Fibroblast of lung (primary cell): ENCODE measurements at regions not wholly inside any gene's neighbourhood (a gene's known extent, or its start where the extent isn't known, plus 50 kb on each side); places are given as distances from the start of the nearest gene placed in this dataset.

Experiments
- DNase-seq, 2 donors: peaks; one replicate each; pipeline versions ENCODE4 v3.0.0 to v3.0.0-alpha.2; 2010; ENCODE audit warnings: low read depth in 2 of 2
- H2AFZ ChIP-seq: 2 replicates; pipeline ENCODE4 v1.5.1; 2012; ENCODE audit warnings: low read length, control low read depth, inconsistent platforms
- H3K27ac ChIP-seq: 2 replicates; pipeline ENCODE4 v1.5.1; 2011; ENCODE audit warnings: low read length, control low read depth; ENCODE audit not compliant: insufficient read depth
- H3K27me3 ChIP-seq: 2 replicates; pipeline ENCODE4 v1.5.1; 2011; ENCODE audit warnings: mild to moderate bottlenecking, low read length; ENCODE audit not compliant: control insufficient read depth, insufficient read depth
- H3K36me3 ChIP-seq: 2 replicates; pipeline ENCODE4 v1.5.1; 2011; ENCODE audit warnings: low read length; ENCODE audit not compliant: control insufficient read depth, insufficient read depth
- H3K4me1 ChIP-seq: 2 replicates; pipeline ENCODE4 v1.5.1; 2011; ENCODE audit warnings: low read length; ENCODE audit not compliant: control insufficient read depth, insufficient read depth; ENCODE audit errors: extremely low read depth
- H3K4me2 ChIP-seq: 2 replicates; pipeline ENCODE4 v1.5.1; 2011; ENCODE audit warnings: low read length, control low read depth; ENCODE audit not compliant: insufficient read depth; ENCODE audit errors: extremely low read depth
- H3K4me3 ChIP-seq, 4 experiments: fragments of 200-600 bp in 1 of 4; sonication (generic) in 1 of 4; replicated peaks in 1 of 4; 2 replicates each; pipeline ENCODE4 v1.5.1; 2011 to 2016; ENCODE audit warnings: low read length in 4 of 4, low read depth in 3 of 4, mild to moderate bottlenecking in 3 of 4, control low read depth in 2 of 4, inconsistent platforms in 1 of 4, mixed read lengths in 1 of 4; ENCODE audit not compliant: insufficient read depth in 1 of 4; ENCODE audit errors: control extremely low read depth in 1 of 4
- H3K79me2 ChIP-seq: 2 replicates; pipeline ENCODE4 v1.5.1; 2012; ENCODE audit warnings: mild to moderate bottlenecking, low read length, inconsistent platforms; ENCODE audit not compliant: control insufficient read depth, insufficient read depth
- H3K9ac ChIP-seq: 2 replicates; pipeline ENCODE4 v1.5.1; 2011; ENCODE audit warnings: mild to moderate bottlenecking, low read length, control low read depth; ENCODE audit not compliant: insufficient read depth
- H3K9me3 ChIP-seq: 2 replicates; pipeline ENCODE4 v1.5.1; 2012; ENCODE audit warnings: low read depth, low read length; ENCODE audit not compliant: control insufficient read depth, insufficient read depth
- H4K20me1 ChIP-seq: 2 replicates; pipeline ENCODE4 v1.5.1; 2011; ENCODE audit warnings: low read length; ENCODE audit not compliant: control insufficient read depth, insufficient read depth; ENCODE audit errors: extremely low read depth
- CTCF ChIP-seq, 2 donors: IDR thresholded peaks in 1 of 2; conservative IDR thresholded peaks in 1 of 2; 1 replicate in 1 of 2; 2 replicates in 1 of 2; pipeline ENCODE4 v1.5.1; 2011 to 2012; ENCODE audit warnings: low read length in 2 of 2, control low read depth in 1 of 2, inconsistent platforms in 1 of 2, low read depth in 1 of 2, mild to moderate bottlenecking in 1 of 2
- EZH2 ChIP-seq: IDR thresholded peaks from 2 replicates; pipeline ENCODE4 v1.5.1; 2012; ENCODE audit warnings: low read length, control low read depth, mild to moderate bottlenecking; ENCODE audit errors: missing control alignments

- no peaks in the 10 kb centered on the region for H3K79me2 ChIP-seq
- no peaks in the 10 kb centered on the region for H3K36me3 ChIP-seq
- no peaks in the 10 kb centered on the region for H3K27me3 ChIP-seq
- H3K9me3 ChIP-seq: no peaks in the 10 kb centered on the region
- no peak overlapping the region for H3K27ac ChIP-seq
- H3K4me3 ChIP-seq: no peak overlapping the region
- no peak overlapping the region for H3K4me2 ChIP-seq
- no peak overlapping the region for H2AFZ ChIP-seq
- H3K9ac ChIP-seq: no peak overlapping the region
- no peak for TF ChIP-seq EZH2
- no peak for TF ChIP-seq CTCF (conservative IDR thresholded peaks at IDR 0.05 in 1 of 2, IDR thresholded peaks at IDR 0.05 in 1 of 2; ENCODE audit: low read depth in 1 of 2, low read length in 2 of 2)
- no peaks in the 10 kb centered on the region for H3K4me1 ChIP-seq
- H4K20me1 ChIP-seq: no peaks in the 10 kb centered on the region
- no peak for DNase-seq
Measured at GRCh38 chr19:30171795-30172612, 200.2 kb upstream of the ZNF536 start.

DNA sequence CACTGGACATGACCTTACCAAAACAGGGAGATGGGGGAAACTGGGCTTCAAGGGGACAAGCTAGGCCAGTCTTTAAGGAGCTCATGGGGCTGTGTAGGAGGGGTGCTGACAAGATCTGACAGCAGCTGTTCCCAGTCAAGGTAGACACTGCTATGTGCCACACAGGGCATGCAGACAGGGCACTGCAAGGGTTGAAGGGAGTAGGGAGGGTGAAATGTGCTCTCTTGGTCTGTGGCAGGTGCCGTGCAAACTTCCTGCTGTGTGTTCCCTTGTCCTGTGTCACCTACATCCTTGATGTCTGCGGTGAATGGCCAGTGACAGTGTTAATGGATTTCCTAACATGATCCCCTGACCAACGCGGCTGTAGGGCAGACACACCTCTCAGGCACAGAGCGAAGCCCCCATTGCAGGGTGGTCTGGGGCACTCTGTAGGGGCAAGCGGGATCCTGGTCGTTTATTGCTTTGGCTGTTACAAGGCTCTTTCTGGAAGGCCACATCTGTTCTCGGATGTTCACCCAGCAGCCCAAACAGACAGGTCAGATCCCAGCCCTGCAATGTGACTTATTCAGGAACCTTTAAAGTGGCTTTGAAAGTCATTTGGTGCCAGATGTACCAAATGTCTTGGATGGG, 199.5 kb upstream of the ZNF536 start:
- no peak overlapping the region for H3K4me2 ChIP-seq
- no peaks in the 10 kb centered on the region for H3K9me3 ChIP-seq
- no peak overlapping the region for H3K27ac ChIP-seq
- H3K36me3 ChIP-seq: no peaks in the 10 kb centered on the region
- no peak overlapping the region for H2AFZ ChIP-seq
- TF ChIP-seq CTCF (conservative IDR thresholded peaks at IDR 0.05 in 1 of 2, IDR thresholded peaks at IDR 0.05 in 1 of 2; ENCODE audit: low read depth in 1 of 2, low read length in 2 of 2) (no peak), EZH2 (no peak)
- no peaks in the 10 kb centered on the region for H4K20me1 ChIP-seq
- no peaks in the 10 kb centered on the region for H3K27me3 ChIP-seq
- no peaks in the 10 kb centered on the region for H3K79me2 ChIP-seq
- H3K4me3 ChIP-seq: no peak overlapping the region
- H3K9ac ChIP-seq: no peak overlapping the region
- DNase-seq: no peak
- no peaks in the 10 kb centered on the region for H3K4me1 ChIP-seq

DNA sequence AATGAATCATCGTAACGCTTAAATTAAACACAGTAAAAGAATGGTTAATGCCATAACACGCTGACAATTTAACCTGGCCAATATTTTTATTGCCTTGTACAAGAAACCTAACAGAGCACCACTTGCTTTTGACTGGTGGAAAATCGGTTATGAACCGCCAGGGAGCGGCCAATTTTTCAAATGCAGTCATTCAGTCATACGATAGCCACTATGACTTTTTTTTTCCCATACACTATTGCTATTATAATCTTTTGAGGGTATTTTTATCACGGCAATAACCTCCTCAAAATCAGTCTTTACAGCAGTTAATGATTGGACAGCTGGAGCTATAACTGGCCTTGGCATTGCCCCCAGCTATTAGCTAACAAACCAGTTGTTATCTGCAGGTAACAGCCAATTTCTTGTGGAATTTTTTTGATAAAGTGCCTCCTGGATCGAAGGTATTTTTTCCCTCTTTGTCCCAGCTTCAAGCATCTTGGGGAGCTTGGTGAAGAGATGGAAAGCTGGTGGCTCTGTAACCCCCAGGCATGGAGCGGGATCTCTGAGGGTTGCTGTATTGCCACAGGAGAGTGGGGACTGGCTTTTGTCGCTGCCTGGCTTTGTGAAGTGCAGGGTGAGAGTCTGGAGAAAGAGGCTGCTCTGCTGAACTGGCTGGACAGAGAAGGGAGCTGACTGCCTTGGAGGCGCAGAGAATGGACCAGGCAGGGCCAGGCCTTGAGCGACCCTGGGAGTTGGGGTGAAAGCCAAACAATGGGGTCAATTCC, 198.4 kb upstream of the ZNF536 start:
- H3K27me3 ChIP-seq: no peaks in the 10 kb centered on the region
- no peak overlapping the region for H3K27ac ChIP-seq
- no peak overlapping the region for H3K9ac ChIP-seq
- no peaks in the 10 kb centered on the region for H3K9me3 ChIP-seq
- no peak overlapping the region for H2AFZ ChIP-seq
- H3K36me3 ChIP-seq: no peaks in the 10 kb centered on the region
- no peak overlapping the region for H3K4me3 ChIP-seq
- TF ChIP-seq CTCF (conservative IDR thresholded peaks at IDR 0.05 in 1 of 2, IDR thresholded peaks at IDR 0.05 in 1 of 2; ENCODE audit: low read depth in 1 of 2, low read length in 2 of 2) (no peak), EZH2 (no peak)
- no peak overlapping the region for H3K4me2 ChIP-seq
- H3K79me2 ChIP-seq: no peaks in the 10 kb centered on the region
- DNase-seq: no peak
- H4K20me1 ChIP-seq: no peaks in the 10 kb centered on the region
- H3K4me1 ChIP-seq: no peaks in the 10 kb centered on the region
